Progenitor cell of endocrine pancreas (in vitro differentiated cells): ENCODE measurements at regions not wholly inside any gene's neighbourhood (a gene's known extent, or its start where the extent isn't known, plus 50 kb on each side); places are given as distances from the start of the nearest gene placed in this dataset.

Experiments used
- DNase-seq: peaks from one replicate; pipeline ENCODE4 v3.0.0; 2021; ENCODE audit warnings: low spot score; ENCODE audit not compliant: unreplicated experiment
- H3K27ac Mint-ChIP-seq: 2 replicates; pipeline ENCODE4 v1.8.0; 2021; ENCODE audit warnings: mild to moderate bottlenecking, moderate library complexity, mixed read lengths
- H3K27me3 Mint-ChIP-seq: 2 replicates; pipeline ENCODE4 v1.8.0; 2021; ENCODE audit warnings: mixed read lengths
- H3K36me3 Mint-ChIP-seq: 2 replicates; pipeline ENCODE4 v1.8.0; 2022; ENCODE audit warnings: mixed read lengths; ENCODE audit not compliant: insufficient read depth
- H3K4me1 Mint-ChIP-seq: 2 replicates; pipeline ENCODE4 v1.8.0; 2021; ENCODE audit warnings: low read depth, mixed read lengths
- H3K4me3 Mint-ChIP-seq: 2 replicates; pipeline ENCODE4 v1.8.0; 2021; ENCODE audit warnings: low read depth, mild to moderate bottlenecking, moderate library complexity, mixed read lengths
- H3K9me3 Mint-ChIP-seq: 2 replicates; pipeline ENCODE4 v1.8.0; 2021; ENCODE audit warnings: low read depth, mixed read lengths
- CTCF ChIP-seq: fragments of 200-600 bp; sonication (generic); IDR thresholded peaks from one replicate; pipeline ENCODE4 v1.5.0; 2021; ENCODE audit warnings: antibody characterized with exemption, mild to moderate bottlenecking; ENCODE audit not compliant: unreplicated experiment

- Mint-ChIP-seq H3K27ac (no peak overlapping the region), H3K9me3 (peaks cover 6% of the 10 kb centered on the region), H3K36me3 (no peaks in the 10 kb centered on the region), H3K27me3 (no peaks in the 10 kb centered on the region), H3K4me1 (peaks cover 7% of the 10 kb centered on the region), H3K4me3 (no peak overlapping the region)
- no peak for TF ChIP-seq CTCF
- DNase-seq: no peak
These were observed 195.1 kb upstream of the CITED2 start for GRCh38 chr6:139569566-139569965.

GRCh38 chr6:139568956-139569538, 194.6 kb upstream of the CITED2 start:
- no peak overlapping the region for H3K27ac Mint-ChIP-seq
- peaks cover 7% of the 10 kb centered on the region for H3K4me1 Mint-ChIP-seq
- no peak overlapping the region for H3K4me3 Mint-ChIP-seq
- TF ChIP-seq CTCF: no peak
- H3K27me3 Mint-ChIP-seq: no peaks in the 10 kb centered on the region
- DNase-seq: no peak
- peaks cover 4% of the 10 kb centered on the region for H3K9me3 Mint-ChIP-seq
- no peaks in the 10 kb centered on the region for H3K36me3 Mint-ChIP-seq

GRCh38 chr6:139568151-139568955, 193.9 kb upstream of the CITED2 start:
- no peak for TF ChIP-seq CTCF
- H3K9me3 Mint-ChIP-seq: no peaks in the 10 kb centered on the region
- H3K4me3 Mint-ChIP-seq: no peak overlapping the region
- H3K27ac Mint-ChIP-seq: no peak overlapping the region
- no peaks in the 10 kb centered on the region for H3K36me3 Mint-ChIP-seq
- no peaks in the 10 kb centered on the region for H3K27me3 Mint-ChIP-seq
- DNase-seq: no peak
- H3K4me1 Mint-ChIP-seq: peaks cover 7% of the 10 kb centered on the region

GRCh38 chr6:139567095-139567494, 192.6 kb upstream of the CITED2 start:
- Mint-ChIP-seq H3K9me3 (peaks cover 4% of the 10 kb centered on the region), H3K27ac (no peak overlapping the region), H3K4me3 (no peak overlapping the region), H3K27me3 (no peaks in the 10 kb centered on the region), H3K36me3 (no peaks in the 10 kb centered on the region), H3K4me1 (peaks cover 7% of the 10 kb centered on the region)
- TF ChIP-seq CTCF: no peak
- no peak for DNase-seq

- peaks cover 3% of the 10 kb centered on the region for H3K36me3 Mint-ChIP-seq
- peaks cover 7% of the 10 kb centered on the region for H3K4me1 Mint-ChIP-seq
- no peaks in the 10 kb centered on the region for H3K27me3 Mint-ChIP-seq
- H3K9me3 Mint-ChIP-seq: peaks cover 12% of the 10 kb centered on the region
- TF ChIP-seq CTCF: no peak
- H3K27ac Mint-ChIP-seq: no peak overlapping the region
- H3K4me3 Mint-ChIP-seq: no peak overlapping the region
- no peak for DNase-seq
These were observed 191.1 kb upstream of the CITED2 start for GRCh38 chr6:139565591-139565990.
